A673 (cell line): ENCODE measurements at regions not wholly inside any gene's neighbourhood (a gene's known extent, or its start where the extent isn't known, plus 50 kb on each side); places are given as distances from the start of the nearest gene placed in this dataset.

ENCODE experiments used
- BruUV-seq: library from RNA; stranded (reverse); fragments of 400-500 nt; replicated peaks from 2 replicates; lab custom pipeline; 2021; lab: Mats Ljungman, UMichigan
- CTCF ChIA-PET: fragments of 300-600 bp; sonication (Branson Sonifier 250); formaldehyde crosslinking; loops from one replicate; lab custom pipeline; 2022; ENCODE audit warnings: antibody characterized with exemption; lab: Charles Lee
- POLR2A ChIA-PET: fragments of 300-600 bp; sonication (Branson Sonifier 250); formaldehyde crosslinking; loops from one replicate; lab custom pipeline; 2022; ENCODE audit warnings: antibody characterized with exemption; ENCODE audit not compliant: low non-redundant PET; lab: Charles Lee
- DNase-seq: peaks from one replicate; pipeline ENCODE4 v3.0.0-alpha.2; 2015; ENCODE audit warnings: low spot score
- H3K27ac ChIP-seq: fragments of 200-600 bp; sonication (generic); 2 replicates; pipeline ENCODE4 v1.5.1; 2016; ENCODE audit warnings: mixed run types, low read depth, mild to moderate bottlenecking, mixed read lengths, antibody characterized with exemption, low read length; ENCODE audit not compliant: poor library complexity, severe bottlenecking
- H3K27me3 ChIP-seq: fragments of 200-600 bp; sonication (generic); replicated peaks from 2 replicates; pipeline ENCODE4 v1.6.1; 2017; ENCODE audit warnings: mixed run types, low read depth, mild to moderate bottlenecking, mixed read lengths, antibody characterized with exemption, low read length; ENCODE audit not compliant: insufficient read depth, poor library complexity
- H3K36me3 ChIP-seq: fragments of 200-600 bp; sonication (generic); 2 replicates; pipeline ENCODE4 v1.6.1; 2016; ENCODE audit warnings: mixed run types, mild to moderate bottlenecking, mixed read lengths, antibody characterized with exemption, low read length; ENCODE audit not compliant: insufficient read depth, poor library complexity, severe bottlenecking
- H3K4me1 ChIP-seq: fragments of 200-600 bp; sonication (generic); 2 replicates; pipeline ENCODE4 v1.6.1; 2017; ENCODE audit warnings: mixed run types, mild to moderate bottlenecking, mixed read lengths, antibody characterized with exemption, low read length; ENCODE audit not compliant: insufficient read depth, poor library complexity, severe bottlenecking
- H3K4me3 ChIP-seq: fragments of 200-600 bp; sonication (generic); 2 replicates; pipeline ENCODE4 v1.5.1; 2016; ENCODE audit warnings: low read depth, mixed run types, mild to moderate bottlenecking, mixed read lengths, low read length; ENCODE audit not compliant: poor library complexity, severe bottlenecking
- H3K9me3 ChIP-seq: fragments of 200-600 bp; sonication (generic); 2 replicates; pipeline ENCODE4 v1.6.1; 2016; ENCODE audit warnings: mixed run types, low read depth, mild to moderate bottlenecking, mixed read lengths, antibody characterized with exemption, low read length; ENCODE audit not compliant: poor library complexity, severe bottlenecking
- CTCF ChIP-seq: fragments of 300-800, 200-600 bp; sonication (generic); conservative IDR thresholded peaks from 2 replicates; pipeline ENCODE4 v1.5.1; 2017; ENCODE audit warnings: low read depth, mild to moderate bottlenecking, antibody characterized with exemption, low read length, moderate library complexity, mixed read lengths
- EZH2 ChIP-seq: fragments of 200-600 bp; sonication (generic); IDR thresholded peaks from 2 replicates; pipeline ENCODE4 v1.6.1; 2017; ENCODE audit warnings: borderline replicate concordance, low read depth, mild to moderate bottlenecking, mixed read lengths, antibody characterized with exemption, low read length; ENCODE audit not compliant: poor library complexity, severe bottlenecking
- intact Hi-C: fragments of 100-400 bp; cut with micrococcal nuclease; formaldehyde crosslinking; loops from one replicate; pipeline ENCODE4 v1.10.0; 2022; ENCODE audit not compliant: unreplicated experiment

GRCh38 chr12:30269496-30269895, 426.2 kb downstream of the IPO8 start:
- intact Hi-C loops = no loop called here
- DNase-seq = no peak
- ChIA-PET CTCF (no interaction called here), POLR2A (no interaction called here)
- Histone ChIP-seq H3K27me3 (no peaks in the 10 kb centered on the region), H3K36me3 (no peaks in the 10 kb centered on the region), H3K9me3 (peaks cover 10% of the 10 kb centered on the region), H3K27ac (no peak overlapping the region), H3K4me3 (no peak overlapping the region), H3K4me1 (no peaks in the 10 kb centered on the region)
- no TSS peak for BruUV-seq
- TF ChIP-seq CTCF (no peak), EZH2 (no peak)

GRCh38 chr12:30268041-30268440, 427.6 kb downstream of the IPO8 start:
- H3K27me3 ChIP-seq = no peaks in the 10 kb centered on the region
- no peaks in the 10 kb centered on the region for H3K36me3 ChIP-seq
- no TSS peak for BruUV-seq
- CTCF ChIA-PET = no interaction called here
- intact Hi-C loops = no loop called here
- peaks cover 10% of the 10 kb centered on the region for H3K9me3 ChIP-seq
- no peak overlapping the region for H3K4me3 ChIP-seq
- POLR2A ChIA-PET = no interaction called here
- no peak for TF ChIP-seq CTCF
- TF ChIP-seq EZH2 = no peak
- no peak overlapping the region for H3K27ac ChIP-seq
- H3K4me1 ChIP-seq = no peaks in the 10 kb centered on the region
- DNase-seq = no peak

GRCh38 chr12:30263434-30263833, 432.2 kb downstream of the IPO8 start:
- no peak overlapping the region for H3K4me3 ChIP-seq
- BruUV-seq = no TSS peak
- DNase-seq = no peak
- H3K4me1 ChIP-seq = no peaks in the 10 kb centered on the region
- H3K27me3 ChIP-seq = no peaks in the 10 kb centered on the region
- TF ChIP-seq CTCF (no peak), EZH2 (no peak)
- no peaks in the 10 kb centered on the region for H3K36me3 ChIP-seq
- ChIA-PET CTCF (no interaction called here), POLR2A (no interaction called here)
- no peak overlapping the region for H3K27ac ChIP-seq
- intact Hi-C loops = no loop called here
- no peaks in the 10 kb centered on the region for H3K9me3 ChIP-seq
